ENCODE measurements at regions not wholly inside any gene's neighbourhood (a gene's known extent, or its start where the extent isn't known, plus 50 kb on each side); places are given as distances from the start of the nearest gene placed in this dataset.

DNA sequence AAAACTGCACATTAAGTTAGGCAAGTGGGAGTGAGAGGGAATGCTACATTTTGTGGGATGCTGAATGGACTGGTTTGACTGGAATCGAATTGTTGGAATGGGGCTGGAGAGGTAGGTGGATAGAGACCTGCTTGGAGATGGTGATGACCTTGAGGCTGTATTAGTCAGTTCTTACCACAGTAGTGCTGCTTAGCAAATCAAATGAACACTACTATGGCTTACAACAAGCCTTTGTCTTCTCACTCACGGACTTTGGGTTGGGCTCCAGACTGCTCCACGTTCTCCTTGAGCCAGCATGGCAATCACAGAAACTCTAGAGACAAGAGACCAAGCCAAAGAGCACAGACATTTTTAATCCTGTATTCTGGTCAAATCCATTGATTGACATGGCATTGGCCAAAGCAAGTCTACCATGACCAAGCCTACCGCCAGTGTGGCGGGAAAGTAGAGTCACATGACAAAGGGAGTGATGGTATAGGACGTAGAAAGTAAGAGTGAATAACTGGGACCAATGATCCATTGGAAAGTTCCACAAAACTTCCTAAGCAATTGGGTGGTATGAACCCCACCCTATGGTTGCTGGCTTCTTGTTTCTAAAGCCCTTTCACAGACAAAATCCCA lies 70.3 kb upstream of the FOXP4 start:
- ATAC-seq (ENCODE audit: low read depth) (no peak), DNase-seq (ENCODE audit: low spot score) (no peak)
- Histone ChIP-seq H3K4me1 (ENCODE audit: insufficient read depth, poor library complexity, severe bottlenecking) (no peaks in the 10 kb centered on the region), H3K9me3 (ENCODE audit: severe bottlenecking) (no peaks in the 10 kb centered on the region), H3K27ac (ENCODE audit: poor library complexity, severe bottlenecking) (no peak overlapping the region), H3K4me3 (ENCODE audit: severe bottlenecking) (no peak overlapping the region), H3K36me3 (ENCODE audit: low read depth) (no peaks in the 10 kb centered on the region), H3K27me3 (ENCODE audit: insufficient read depth, poor library complexity, severe bottlenecking) (peaks cover 13% of the 10 kb centered on the region)
- TF ChIP-seq, protein P1, sequence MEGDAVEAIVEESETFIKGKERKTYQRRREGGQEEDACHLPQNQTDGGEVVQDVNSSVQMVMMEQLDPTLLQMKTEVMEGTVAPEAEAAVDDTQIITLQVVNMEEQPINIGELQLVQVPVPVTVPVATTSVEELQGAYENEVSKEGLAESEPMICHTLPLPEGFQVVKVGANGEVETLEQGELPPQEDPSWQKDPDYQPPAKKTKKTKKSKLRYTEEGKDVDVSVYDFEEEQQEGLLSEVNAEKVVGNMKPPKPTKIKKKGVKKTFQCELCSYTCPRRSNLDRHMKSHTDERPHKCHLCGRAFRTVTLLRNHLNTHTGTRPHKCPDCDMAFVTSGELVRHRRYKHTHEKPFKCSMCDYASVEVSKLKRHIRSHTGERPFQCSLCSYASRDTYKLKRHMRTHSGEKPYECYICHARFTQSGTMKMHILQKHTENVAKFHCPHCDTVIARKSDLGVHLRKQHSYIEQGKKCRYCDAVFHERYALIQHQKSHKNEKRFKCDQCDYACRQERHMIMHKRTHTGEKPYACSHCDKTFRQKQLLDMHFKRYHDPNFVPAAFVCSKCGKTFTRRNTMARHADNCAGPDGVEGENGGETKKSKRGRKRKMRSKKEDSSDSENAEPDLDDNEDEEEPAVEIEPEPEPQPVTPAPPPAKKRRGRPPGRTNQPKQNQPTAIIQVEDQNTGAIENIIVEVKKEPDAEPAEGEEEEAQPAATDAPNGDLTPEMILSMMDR (IDR thresholded peaks at IDR 0.05; ENCODE audit: poor library complexity, severe bottlenecking) = no peak

DNA sequence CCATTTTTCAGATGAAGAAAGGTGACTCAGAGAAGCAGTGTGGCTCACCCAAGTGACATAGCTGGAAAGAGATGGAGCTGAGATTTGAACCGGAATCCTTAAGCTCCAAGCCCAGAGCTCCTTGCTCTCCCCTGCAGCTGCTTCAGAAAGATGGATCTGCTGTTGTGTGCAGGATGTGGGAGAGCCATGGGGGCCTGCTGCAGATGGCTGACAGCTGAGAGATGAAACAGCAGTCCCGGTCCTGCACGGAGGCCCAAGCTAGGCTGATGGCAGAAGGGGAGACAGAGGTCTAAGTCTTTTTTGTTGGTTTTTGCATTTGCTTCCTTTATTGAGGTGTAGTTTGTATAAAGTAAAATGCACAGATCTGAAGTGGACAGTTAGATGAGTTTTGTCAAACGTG lies 69.8 kb upstream of the FOXP4 start:
- ATAC-seq (ENCODE audit: low read depth) (no peak), DNase-seq (ENCODE audit: low spot score) (no peak)
- Histone ChIP-seq H3K4me3 (ENCODE audit: severe bottlenecking) (no peak overlapping the region), H3K9me3 (ENCODE audit: severe bottlenecking) (no peaks in the 10 kb centered on the region), H3K4me1 (ENCODE audit: insufficient read depth, poor library complexity, severe bottlenecking) (no peaks in the 10 kb centered on the region), H3K27me3 (ENCODE audit: insufficient read depth, poor library complexity, severe bottlenecking) (peaks cover 8% of the 10 kb centered on the region), H3K27ac (ENCODE audit: poor library complexity, severe bottlenecking) (no peak overlapping the region), H3K36me3 (ENCODE audit: low read depth) (no peaks in the 10 kb centered on the region)
- TF ChIP-seq, protein P1 (IDR thresholded peaks at IDR 0.05; ENCODE audit: poor library complexity, severe bottlenecking) = no peak

DNA sequence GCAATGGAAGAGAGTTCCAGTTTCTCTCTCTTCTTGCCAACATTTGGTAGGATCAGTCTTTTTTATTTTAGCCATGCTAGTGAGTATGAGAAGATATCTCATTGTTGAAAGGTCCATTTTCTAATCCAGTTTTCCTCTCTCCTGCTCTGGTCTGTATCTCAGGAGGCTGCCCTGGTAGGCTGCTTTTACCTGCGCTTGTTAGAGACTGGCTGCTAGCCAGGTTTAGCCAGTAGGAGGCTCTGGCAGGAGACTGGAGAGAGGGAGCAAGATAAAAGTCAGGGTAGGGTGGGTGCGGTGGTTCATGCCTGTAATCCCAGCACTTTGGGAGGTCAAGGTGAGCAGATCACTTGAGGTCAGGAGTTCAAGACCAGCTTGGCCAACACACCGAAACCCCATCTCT lies 68.6 kb upstream of the FOXP4 start:
- no peak for ATAC-seq (ENCODE audit: low read depth)
- no peaks in the 10 kb centered on the region for H3K4me1 ChIP-seq (ENCODE audit: insufficient read depth, poor library complexity, severe bottlenecking)
- DNase-seq (ENCODE audit: low spot score) = no peak
- no peak overlapping the region for H3K27ac ChIP-seq (ENCODE audit: poor library complexity, severe bottlenecking)
- H3K4me3 ChIP-seq (ENCODE audit: severe bottlenecking) = no peak overlapping the region
- H3K27me3 ChIP-seq (ENCODE audit: insufficient read depth, poor library complexity, severe bottlenecking) = peaks cover 7% of the 10 kb centered on the region
- TF ChIP-seq, protein P1 (IDR thresholded peaks at IDR 0.05; ENCODE audit: poor library complexity, severe bottlenecking) = no peak
- H3K9me3 ChIP-seq (ENCODE audit: severe bottlenecking) = no peaks in the 10 kb centered on the region
- no peaks in the 10 kb centered on the region for H3K36me3 ChIP-seq (ENCODE audit: low read depth)

DNA sequence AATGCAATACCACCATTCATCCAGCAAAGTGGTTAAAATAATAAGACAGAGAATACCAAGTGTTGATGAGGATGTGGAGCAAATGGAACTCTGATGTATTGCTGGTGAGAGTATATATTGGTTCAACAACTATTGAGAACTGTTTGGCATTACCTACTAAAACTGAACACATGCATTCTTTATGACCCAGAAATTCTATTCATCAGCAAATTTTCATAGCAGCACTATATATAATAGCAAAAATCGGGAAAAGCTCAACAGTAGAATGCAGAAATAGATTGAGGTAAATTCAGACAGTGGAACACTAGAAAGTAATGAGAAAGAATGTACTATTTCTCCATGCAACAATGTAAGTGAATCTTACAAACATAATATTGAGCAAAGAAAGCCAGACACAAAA lies 62.2 kb upstream of the FOXP4 start:
- H3K4me3 ChIP-seq (ENCODE audit: severe bottlenecking) = no peak overlapping the region

More for the DNA sequence above, 62.2 kb upstream of the FOXP4 start:
- TF ChIP-seq, protein P1 (IDR thresholded peaks at IDR 0.05; ENCODE audit: poor library complexity, severe bottlenecking) = no peak
- ATAC-seq (ENCODE audit: low read depth) (no peak), DNase-seq (ENCODE audit: low spot score) (no peak)
- Histone ChIP-seq H3K27me3 (ENCODE audit: insufficient read depth, poor library complexity, severe bottlenecking) (no peaks in the 10 kb centered on the region), H3K9me3 (ENCODE audit: severe bottlenecking) (no peaks in the 10 kb centered on the region), H3K36me3 (ENCODE audit: low read depth) (no peaks in the 10 kb centered on the region), H3K27ac (ENCODE audit: poor library complexity, severe bottlenecking) (no peak overlapping the region), H3K4me1 (ENCODE audit: insufficient read depth, poor library complexity, severe bottlenecking) (no peaks in the 10 kb centered on the region)

Measured in RWPE2 (cell line).